BJ (cell line): ENCODE measurements at regions not wholly inside any gene's neighbourhood (a gene's known extent, or its start where the extent isn't known, plus 50 kb on each side); places are given as distances from the start of the nearest gene placed in this dataset.

Source experiments
- CTCF ChIA-PET: fragments of 350-600 bp; formaldehyde crosslinking; extraction: SDS; loops from one replicate; lab custom pipeline; 2021; ENCODE audit warnings: antibody characterized with exemption, inconsistent platforms; lab: Yijun Ruan, JAX
- POLR2A ChIA-PET: fragments of 300-600 bp; sonication (Branson Sonifier 250); formaldehyde crosslinking; extraction: SDS; loops from one replicate; lab custom pipeline; 2021; ENCODE audit warnings: antibody characterized with exemption; lab: Charles Lee
- DNase-seq: peaks from one replicate; pipeline ENCODE4 v3.0.0-alpha.2; 2011; ENCODE audit warnings: low read depth
- H3K27me3 ChIP-seq: 2 replicates; pipeline ENCODE4 v1.6.0; 2011; ENCODE audit warnings: low read length; ENCODE audit not compliant: control insufficient read depth, insufficient read depth
- H3K36me3 ChIP-seq: 2 replicates; pipeline ENCODE4 v1.5.1; 2011; ENCODE audit warnings: low read length; ENCODE audit not compliant: control insufficient read depth, insufficient read depth
- H3K4me3 ChIP-seq: 2 replicates; pipeline ENCODE4 v1.5.1; 2011; ENCODE audit warnings: low read depth, mild to moderate bottlenecking, control low read depth, low read length
- CTCF ChIP-seq: IDR thresholded peaks from 2 replicates; pipeline ENCODE4 v1.5.1; 2011; ENCODE audit warnings: low read depth, mild to moderate bottlenecking, control low read depth, inconsistent platforms, low read length, moderate library complexity; ENCODE audit not compliant: insufficient read depth

GRCh38 chr12:114302606-114303315 lies 103.2 kb downstream of the TBX5 start:
- TF ChIP-seq CTCF: no peak
- ChIA-PET CTCF (interaction anchor here (1.0 to 1.2 kb wide), 2 partner anchors 10 to 11 kb away, joined by 3 to 4 read pairs; no protein-coding TSS in a partner anchor), POLR2A (no interaction called here)
- no peak for DNase-seq
- Histone ChIP-seq H3K4me3 (no peak overlapping the region), H3K27me3 (peaks cover 1% of the 10 kb centered on the region; the same call in 1 of the 2 replicates), H3K36me3 (no peaks in the 10 kb centered on the region)

- DNase-seq: no peak
- ChIA-PET CTCF (interaction anchor here (1.0 to 1.2 kb wide), 2 partner anchors 10 kb away, joined by 3 to 4 read pairs; no protein-coding TSS in a partner anchor), POLR2A (no interaction called here)
- no peak for TF ChIP-seq CTCF
- Histone ChIP-seq H3K36me3 (no peaks in the 10 kb centered on the region), H3K27me3 (peaks cover 1% of the 10 kb centered on the region; the same call in 1 of the 2 replicates), H3K4me3 (no peak overlapping the region)
Observed at GRCh38 chr12:114302117-114302516, 103.8 kb downstream of the TBX5 start.

- Histone ChIP-seq H3K4me3 (no peak overlapping the region), H3K27me3 (no peaks in the 10 kb centered on the region), H3K36me3 (no peaks in the 10 kb centered on the region)
- DNase-seq: no peak
- ChIA-PET POLR2A (no interaction called here), CTCF (interaction anchor here (1.3 kb wide), 1 partner anchor 19 kb away, joined by 4 read pairs; no protein-coding TSS in a partner anchor)
- no peak for TF ChIP-seq CTCF
Observed at GRCh38 chr12:114294303-114294685, 111.7 kb downstream of the TBX5 start.

DNA sequence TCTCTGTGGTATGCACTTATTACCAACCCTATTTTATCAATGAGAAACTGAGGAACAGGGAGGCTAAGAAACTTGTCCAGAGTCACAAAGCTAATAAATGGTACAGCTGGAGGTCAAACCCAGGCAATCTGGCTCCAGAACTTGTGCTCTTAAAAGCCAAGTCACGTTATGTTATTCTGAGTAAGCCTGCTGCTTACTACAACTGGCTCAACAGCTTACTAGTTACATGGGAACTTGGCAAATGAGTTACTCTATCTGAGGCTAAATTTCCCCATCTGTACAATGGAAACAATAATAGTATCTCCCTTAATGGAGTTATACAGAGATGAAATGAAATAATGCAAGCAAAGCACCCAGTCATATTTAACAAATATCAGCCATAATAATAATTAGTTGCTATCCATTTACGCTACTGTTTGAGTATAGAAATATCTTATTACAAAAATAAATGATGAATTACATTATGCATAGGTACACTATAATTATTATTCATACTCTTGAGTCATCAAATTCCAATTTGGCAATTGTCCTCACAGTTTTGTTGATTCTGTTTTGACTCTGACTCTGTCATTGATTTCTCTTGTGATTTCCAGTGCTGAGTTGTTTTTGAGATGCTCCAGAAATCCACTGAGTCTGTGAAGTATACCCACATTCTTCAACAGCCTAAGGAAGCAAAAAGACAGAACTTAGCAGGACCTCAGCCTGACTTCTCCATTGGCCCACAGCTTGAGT lies 112.2 kb downstream of the TBX5 start:
- no peak for DNase-seq
- no peak for TF ChIP-seq CTCF
- no peaks in the 10 kb centered on the region for H3K36me3 ChIP-seq
- POLR2A ChIA-PET: no interaction called here
- H3K27me3 ChIP-seq: no peaks in the 10 kb centered on the region
- CTCF ChIA-PET: interaction anchor here (1.0 to 1.3 kb wide), 2 partner anchors 19 to 149 kb away, joined by 3 to 4 read pairs; no protein-coding TSS in a partner anchor
- H3K4me3 ChIP-seq: no peak overlapping the region

GRCh38 chr12:114293073-114293472 lies 112.9 kb downstream of the TBX5 start:
- TF ChIP-seq CTCF: no peak
- Histone ChIP-seq H3K4me3 (no peak overlapping the region), H3K27me3 (no peaks in the 10 kb centered on the region), H3K36me3 (no peaks in the 10 kb centered on the region)
- no peak for DNase-seq
- CTCF ChIA-PET: interaction anchor here (1.0 kb wide), 1 partner anchor 149 kb away, joined by 3 read pairs; no protein-coding TSS in a partner anchor
- POLR2A ChIA-PET: no interaction called here
